ENCODE measurements at regions not wholly inside any gene's neighbourhood (a gene's known extent, or its start where the extent isn't known, plus 50 kb on each side); places are given as distances from the start of the nearest gene placed in this dataset.

- H3K27ac ChIP-seq, result no peak overlapping the region
- H3K27me3 ChIP-seq (ENCODE audit: insufficient read depth, low read depth), result no peaks in the 10 kb centered on the region
- no peaks in the 10 kb centered on the region for H3K36me3 ChIP-seq (ENCODE audit: insufficient read depth)
- no peak overlapping the region for H3K4me2 ChIP-seq
- H2AFZ ChIP-seq (ENCODE audit: low read depth), result no peak overlapping the region
- no peaks in the 10 kb centered on the region for H3K4me1 ChIP-seq (ENCODE audit: low read depth, poor library complexity, severe bottlenecking)
- TF ChIP-seq CTCF (conservative IDR thresholded peaks at IDR 0.05; ENCODE audit: low read depth, low read length), result no peak
- H3K4me3 ChIP-seq (IDR thresholded peaks at IDR 0.05; ENCODE audit: insufficient read depth, low read depth, low read length), result no peak overlapping the region
- no peaks in the 10 kb centered on the region for H3K79me2 ChIP-seq (ENCODE audit: insufficient read depth, low read depth)
- H4K20me1 ChIP-seq (ENCODE audit: insufficient read depth), result no peaks in the 10 kb centered on the region
- no peak overlapping the region for H3K9ac ChIP-seq
Measured at GRCh38 chr5:63811286-63811685, 151.0 kb downstream of the HTR1A start.

GRCh38 chr5:63805151-63805550, 157.1 kb downstream of the HTR1A start:
- no peaks in the 10 kb centered on the region for H3K27me3 ChIP-seq (ENCODE audit: insufficient read depth, low read depth)
- H3K9ac ChIP-seq, result no peak overlapping the region
- H3K4me3 ChIP-seq (IDR thresholded peaks at IDR 0.05; ENCODE audit: insufficient read depth, low read depth, low read length), result no peak overlapping the region
- no peaks in the 10 kb centered on the region for H3K79me2 ChIP-seq (ENCODE audit: insufficient read depth, low read depth)
- H3K4me1 ChIP-seq (ENCODE audit: low read depth, poor library complexity, severe bottlenecking), result no peaks in the 10 kb centered on the region
- H4K20me1 ChIP-seq (ENCODE audit: insufficient read depth), result no peaks in the 10 kb centered on the region
- H3K27ac ChIP-seq, result no peak overlapping the region
- no peaks in the 10 kb centered on the region for H3K36me3 ChIP-seq (ENCODE audit: insufficient read depth)
- no peak overlapping the region for H3K4me2 ChIP-seq
- no peak for TF ChIP-seq CTCF (conservative IDR thresholded peaks at IDR 0.05; ENCODE audit: low read depth, low read length)
- H2AFZ ChIP-seq (ENCODE audit: low read depth), result no peak overlapping the region

- Histone ChIP-seq H4K20me1 (ENCODE audit: insufficient read depth) (no peaks in the 10 kb centered on the region), H3K4me1 (ENCODE audit: low read depth, poor library complexity, severe bottlenecking) (no peaks in the 10 kb centered on the region), H2AFZ (ENCODE audit: low read depth) (no peak overlapping the region), H3K27ac (no peak overlapping the region), H3K4me3 (IDR thresholded peaks at IDR 0.05; ENCODE audit: insufficient read depth, low read depth, low read length) (no peak overlapping the region), H3K36me3 (ENCODE audit: insufficient read depth) (no peaks in the 10 kb centered on the region), H3K4me2 (no peak overlapping the region), H3K79me2 (ENCODE audit: insufficient read depth, low read depth) (no peaks in the 10 kb centered on the region), H3K9ac (no peak overlapping the region), H3K27me3 (ENCODE audit: insufficient read depth, low read depth) (no peaks in the 10 kb centered on the region)
- no peak for TF ChIP-seq CTCF (conservative IDR thresholded peaks at IDR 0.05; ENCODE audit: low read depth, low read length)
Measured at GRCh38 chr5:63803165-63803564, 159.1 kb downstream of the HTR1A start.

GRCh38 chr5:63794979-63795378, 167.3 kb downstream of the HTR1A start:
- H3K4me3 ChIP-seq (IDR thresholded peaks at IDR 0.05; ENCODE audit: insufficient read depth, low read depth, low read length), result no peak overlapping the region
- H3K27ac ChIP-seq, result no peak overlapping the region
- TF ChIP-seq CTCF (conservative IDR thresholded peaks at IDR 0.05; ENCODE audit: low read depth, low read length), result no peak
- no peaks in the 10 kb centered on the region for H3K27me3 ChIP-seq (ENCODE audit: insufficient read depth, low read depth)
- no peaks in the 10 kb centered on the region for H4K20me1 ChIP-seq (ENCODE audit: insufficient read depth)
- no peak overlapping the region for H3K9ac ChIP-seq
- H3K4me2 ChIP-seq, result no peak overlapping the region
- H2AFZ ChIP-seq (ENCODE audit: low read depth), result no peak overlapping the region
- no peaks in the 10 kb centered on the region for H3K4me1 ChIP-seq (ENCODE audit: low read depth, poor library complexity, severe bottlenecking)
- H3K36me3 ChIP-seq (ENCODE audit: insufficient read depth), result no peaks in the 10 kb centered on the region
- H3K79me2 ChIP-seq (ENCODE audit: insufficient read depth, low read depth), result no peaks in the 10 kb centered on the region

GRCh38 chr5:63794296-63794695, 167.9 kb downstream of the HTR1A start:
- no peak for TF ChIP-seq CTCF (conservative IDR thresholded peaks at IDR 0.05; ENCODE audit: low read depth, low read length)
- Histone ChIP-seq H3K27me3 (ENCODE audit: insufficient read depth, low read depth) (no peaks in the 10 kb centered on the region), H4K20me1 (ENCODE audit: insufficient read depth) (no peaks in the 10 kb centered on the region), H3K4me1 (ENCODE audit: low read depth, poor library complexity, severe bottlenecking) (no peaks in the 10 kb centered on the region), H3K4me3 (IDR thresholded peaks at IDR 0.05; ENCODE audit: insufficient read depth, low read depth, low read length) (no peak overlapping the region), H3K79me2 (ENCODE audit: insufficient read depth, low read depth) (no peaks in the 10 kb centered on the region), H3K27ac (no peak overlapping the region), H2AFZ (ENCODE audit: low read depth) (no peak overlapping the region), H3K4me2 (no peak overlapping the region), H3K9ac (no peak overlapping the region), H3K36me3 (ENCODE audit: insufficient read depth) (no peaks in the 10 kb centered on the region)
